ENCODE measurements at regions not wholly inside any gene's neighbourhood (a gene's known extent, or its start where the extent isn't known, plus 50 kb on each side); places are given as distances from the start of the nearest gene placed in this dataset.

GRCh38 chr12:126757326-126757725 lies 1509.6 kb upstream of the TMEM132C start:
- DNase-seq (ENCODE audit: low read depth, low spot score): no peak

GRCh38 chr12:126760092-126760491 lies 1506.9 kb upstream of the TMEM132C start:
- no peak for DNase-seq (ENCODE audit: low read depth, low spot score)

- DNase-seq (ENCODE audit: low read depth, low spot score): no peak
Measured at GRCh38 chr12:126761420-126761819, 1505.5 kb upstream of the TMEM132C start.

- no peak for DNase-seq (ENCODE audit: low read depth, low spot score)
Measured at GRCh38 chr12:126762150-126762549, 1504.8 kb upstream of the TMEM132C start.

GRCh38 chr12:126763359-126763758 lies 1503.6 kb upstream of the TMEM132C start:
- no peak for DNase-seq (ENCODE audit: low read depth, low spot score)

- no peak for DNase-seq (ENCODE audit: low read depth, low spot score)
Measured at GRCh38 chr12:126767334-126767733, 1499.6 kb upstream of the TMEM132C start.

GRCh38 chr12:126768517-126768916 lies 1498.5 kb upstream of the TMEM132C start:
- no peak for DNase-seq (ENCODE audit: low read depth, low spot score)

- DNase-seq (ENCODE audit: low read depth, low spot score): no peak
Measured at GRCh38 chr12:126770188-126770587, 1496.8 kb upstream of the TMEM132C start.

GRCh38 chr12:126772171-126772864 lies 1494.7 kb upstream of the TMEM132C start:
- DNase-seq (ENCODE audit: low read depth, low spot score): peak; percentile 50

GRCh38 chr12:126773012-126773411 lies 1494.0 kb upstream of the TMEM132C start:
- no peak for DNase-seq (ENCODE audit: low read depth, low spot score)

GRCh38 chr12:126773491-126773890 lies 1493.5 kb upstream of the TMEM132C start:
- no peak for DNase-seq (ENCODE audit: low read depth, low spot score)

- no peak for DNase-seq (ENCODE audit: low read depth, low spot score)
Measured at GRCh38 chr12:126776026-126776655, 1490.8 kb upstream of the TMEM132C start.

GRCh38 chr12:126780343-126780742 lies 1486.6 kb upstream of the TMEM132C start:
- DNase-seq (ENCODE audit: low read depth, low spot score): no peak

GRCh38 chr12:126781593-126781992 lies 1485.4 kb upstream of the TMEM132C start:
- DNase-seq (ENCODE audit: low read depth, low spot score): no peak

- no peak for DNase-seq (ENCODE audit: low read depth, low spot score)
Measured at GRCh38 chr12:126782083-126782482, 1484.9 kb upstream of the TMEM132C start.

GRCh38 chr12:126784328-126784921 lies 1482.5 kb upstream of the TMEM132C start:
- peak; percentile 72 for DNase-seq (ENCODE audit: low read depth, low spot score)

- DNase-seq (ENCODE audit: low read depth, low spot score): no peak
Measured at GRCh38 chr12:126789963-126790362, 1477.0 kb upstream of the TMEM132C start.

- DNase-seq (ENCODE audit: low read depth, low spot score): no peak
Measured at GRCh38 chr12:126791122-126791521, 1475.8 kb upstream of the TMEM132C start.

- no peak for DNase-seq (ENCODE audit: low read depth, low spot score)
Measured at GRCh38 chr12:126792411-126792810, 1474.6 kb upstream of the TMEM132C start.

- DNase-seq (ENCODE audit: low read depth, low spot score): no peak
Measured at GRCh38 chr12:126797525-126797924, 1469.4 kb upstream of the TMEM132C start.

- DNase-seq (ENCODE audit: low read depth, low spot score): no peak
Measured at GRCh38 chr12:126798449-126798848, 1468.5 kb upstream of the TMEM132C start.

GRCh38 chr12:126807312-126807865 lies 1459.6 kb upstream of the TMEM132C start:
- DNase-seq (ENCODE audit: low read depth, low spot score): no peak

- DNase-seq (ENCODE audit: low read depth, low spot score): no peak
Measured at GRCh38 chr12:126811391-126811790, 1455.6 kb upstream of the TMEM132C start.
